ENCODE measurements at regions not wholly inside any gene's neighbourhood (a gene's known extent, or its start where the extent isn't known, plus 50 kb on each side); places are given as distances from the start of the nearest gene placed in this dataset.
"Not testable (repeated sequence)": the region's sequence is repeated elsewhere in the genome, so short reads cannot be mapped to it uniquely, and the experiment has no call there.

GRCh38 chr2:180553094-180553715, 427.2 kb upstream of the UBE2E3 start:
- no peak for DNase-seq

GRCh38 chr2:180542511-180542910, 437.9 kb upstream of the UBE2E3 start:
- DNase-seq = no peak

- DNase-seq = no peak
Measured at GRCh38 chr2:180540761-180541160, 439.6 kb upstream of the UBE2E3 start.

GRCh38 chr2:180539541-180539940, 440.9 kb upstream of the UBE2E3 start:
- no peak for DNase-seq

- no peak for DNase-seq
Measured at GRCh38 chr2:180535289-180535688, 445.1 kb upstream of the UBE2E3 start.

- not testable (repeated sequence) for DNase-seq
Measured at GRCh38 chr2:180531787-180532186, 448.6 kb upstream of the UBE2E3 start.

GRCh38 chr2:180524499-180524898, 455.9 kb upstream of the UBE2E3 start:
- no peak for DNase-seq

GRCh38 chr2:180523621-180524340, 456.6 kb upstream of the UBE2E3 start:
- DNase-seq = no peak

- DNase-seq = no peak
Measured at GRCh38 chr2:180520921-180521581, 459.4 kb upstream of the UBE2E3 start.

GRCh38 chr2:180520206-180520605, 460.2 kb upstream of the UBE2E3 start:
- DNase-seq = peak in 2 of 51 donors; percentile 2 to 7

- DNase-seq = no peak
Measured at GRCh38 chr2:180519276-180519675, 461.1 kb upstream of the UBE2E3 start.

GRCh38 chr2:180516232-180516631, 464.2 kb upstream of the UBE2E3 start:
- DNase-seq = no peak

- no peak for DNase-seq
Measured at GRCh38 chr2:180513389-180513788, 467.0 kb upstream of the UBE2E3 start.

- DNase-seq = no peak
Measured at GRCh38 chr2:180508458-180508857, 471.9 kb upstream of the UBE2E3 start.

GRCh38 chr2:180507028-180507427, 473.4 kb upstream of the UBE2E3 start:
- DNase-seq = no peak

- no peak for DNase-seq
Measured at GRCh38 chr2:180505203-180505602, 475.2 kb upstream of the UBE2E3 start.

- DNase-seq = no peak
Measured at GRCh38 chr2:180497621-180498152, 482.7 kb upstream of the UBE2E3 start.

- DNase-seq = no peak
Measured at GRCh38 chr2:180495606-180496005, 484.8 kb upstream of the UBE2E3 start.

- DNase-seq = no peak
Measured at GRCh38 chr2:180494286-180494685, 486.1 kb upstream of the UBE2E3 start.

- DNase-seq = no peak
Measured at GRCh38 chr2:180482696-180483095, 475.6 kb upstream of the CWC22 start.

GRCh38 chr2:180481998-180482397, 474.9 kb upstream of the CWC22 start:
- no peak for DNase-seq

- no peak for DNase-seq
Measured at GRCh38 chr2:180478883-180479282, 471.8 kb upstream of the CWC22 start.

- no peak for DNase-seq
Measured at GRCh38 chr2:180474716-180475115, 467.6 kb upstream of the CWC22 start.

All from hypothalamus (tissue), 51 donors.